GM12878 (cell line): ENCODE measurements at regions not wholly inside any gene's neighbourhood (a gene's known extent, or its start where the extent isn't known, plus 50 kb on each side); places are given as distances from the start of the nearest gene placed in this dataset.

Experiments used
- ATAC-seq: fragments of 200-7000 bp; cut with Tn5 transposase; 3 replicates; pipeline ENCODE4 v1.9.1; 2020; ENCODE audit warnings: mild to moderate bottlenecking, moderate library complexity
- BruUV-seq: library from RNA; stranded (reverse); fragments of 400-500 nt; replicated peaks from 2 replicates; lab custom pipeline; 2021; lab: Mats Ljungman, UMichigan
- CTCF ChIA-PET: fragments of 300-600 bp; sonication (Branson Sonifier 250); formaldehyde crosslinking; extraction: SDS; loops from one replicate; lab custom pipeline; 2021; ENCODE audit warnings: inconsistent platforms; lab: Yijun Ruan, JAX
- POLR2A ChIA-PET: fragments of 350-600 bp; formaldehyde crosslinking; extraction: SDS; loops from one replicate; lab custom pipeline; 2021; ENCODE audit warnings: inconsistent platforms; lab: Charles Lee
- RAD21 ChIA-PET: fragments of 300-600 bp; sonication (Branson Sonifier 250); formaldehyde crosslinking; loops from one replicate; lab custom pipeline; 2023; ENCODE audit warnings: antibody characterized with exemption; ENCODE audit not compliant: unreplicated experiment; lab: Charles Lee
- SMC1A ChIA-PET: fragments of 300-600 bp; sonication (Branson Sonifier 250); formaldehyde crosslinking; loops from one replicate; lab custom pipeline; 2023; ENCODE audit not compliant: unreplicated experiment, uncharacterized antibody; lab: Charles Lee
- DNase-seq: peaks from one replicate; pipeline ENCODE4 v3.0.0-alpha.2; 2011; ENCODE audit warnings: low read depth, low spot score
- FAIRE-seq: peaks from 3 replicates; lab custom pipeline; 2011; peaks lifted over from hg19 to GRCh38; lab: Jason Lieb, UNC
- H2AFZ ChIP-seq: 2 replicates; pipeline ENCODE4 v1.6.0; 2011; ENCODE audit warnings: low read depth, low read length, control low read depth; ENCODE audit not compliant: control insufficient read depth
- H3K27ac ChIP-seq: 2 replicates; pipeline ENCODE4 v1.5.1; 2011; ENCODE audit warnings: control low read depth; ENCODE audit not compliant: control insufficient read depth, insufficient read depth
- H3K27me3 ChIP-seq, 2 experiments: replicated peaks in 1 of 2; 2 replicates each; pipeline versions ENCODE4 v1.6.0 to v1.6.1; 2011; ENCODE audit warnings: low read length in 1 of 2; ENCODE audit not compliant: control insufficient read depth in 2 of 2, insufficient read depth in 2 of 2
- H3K36me3 ChIP-seq, 2 experiments: 2 replicates each; pipeline ENCODE4 v1.5.1; 2011; ENCODE audit warnings: low read length in 1 of 2; ENCODE audit not compliant: control insufficient read depth in 2 of 2, insufficient read depth in 2 of 2
- H3K4me1 ChIP-seq: 2 replicates; pipeline ENCODE4 v1.6.1; 2011; ENCODE audit warnings: mild to moderate bottlenecking, low read length, moderate library complexity, mixed read lengths; ENCODE audit not compliant: control insufficient read depth, insufficient read depth
- H3K4me2 ChIP-seq: 2 replicates; pipeline ENCODE4 v1.6.0; 2011; ENCODE audit warnings: control low read depth; ENCODE audit not compliant: control insufficient read depth, insufficient read depth
- H3K4me3 ChIP-seq: fragments of 200-600 bp; sonication (generic); 2 replicates; pipeline ENCODE4 v1.5.1; 2016
- H3K79me2 ChIP-seq: 2 replicates; pipeline ENCODE4 v1.6.0; 2011; ENCODE audit warnings: low read length; ENCODE audit not compliant: control insufficient read depth, insufficient read depth
- H3K9ac ChIP-seq: 2 replicates; pipeline ENCODE4 v1.8.0; 2011; ENCODE audit warnings: low read length, control low read depth, mixed read lengths; ENCODE audit not compliant: control insufficient read depth, insufficient read depth
- H3K9me3 ChIP-seq: replicated peaks from 3 replicates; pipeline ENCODE4 v1.5.1; 2011; ENCODE audit warnings: mild to moderate bottlenecking, low read length; ENCODE audit not compliant: control insufficient read depth, insufficient read depth
- H4K20me1 ChIP-seq: 2 replicates; pipeline ENCODE4 v1.6.0; 2011; ENCODE audit not compliant: control insufficient read depth, insufficient read depth
- BMI1 ChIP-seq: fragments of 450-650 bp; IDR thresholded peaks from 2 replicates; pipeline ENCODE4 v1.6.1; 2016; ENCODE audit warnings: mild to moderate bottlenecking, moderate library complexity, borderline replicate concordance
- CHD2 ChIP-seq: IDR thresholded peaks from 2 replicates; pipeline ENCODE4 v1.6.1; 2011; ENCODE audit warnings: low read depth, low read length, improper control_type of control experiment, borderline replicate concordance
- ETV6 ChIP-seq, 2 experiments: fragments of 450-650 bp in 1 of 2; IDR thresholded peaks in 1 of 2; conservative IDR thresholded peaks in 1 of 2; 2 replicates each; pipeline ENCODE4 v1.6.1; 2014; ENCODE audit warnings: antibody characterized with exemption in 1 of 2, borderline replicate concordance in 1 of 2, low read depth in 1 of 2, mild to moderate bottlenecking in 1 of 2, moderate library complexity in 1 of 2
- KAT2A ChIP-seq: conservative IDR thresholded peaks from 2 replicates; pipeline ENCODE4 v1.6.1; 2011; ENCODE audit warnings: low read depth, low read length; ENCODE audit not compliant: control insufficient read depth
- LARP7 ChIP-seq: fragments of 450-650 bp; IDR thresholded peaks from 2 replicates; pipeline ENCODE4 v1.6.1; 2017; ENCODE audit warnings: mild to moderate bottlenecking
- MYB ChIP-seq: fragments of 150-350 bp; IDR thresholded peaks from 2 replicates; pipeline ENCODE4 v1.6.1; 2014; ENCODE audit warnings: mild to moderate bottlenecking, low read depth, low read length, borderline replicate concordance
- NFYB ChIP-seq: IDR thresholded peaks from 2 replicates; pipeline ENCODE4 v1.6.1; 2011; ENCODE audit warnings: low read depth, mild to moderate bottlenecking, low read length, improper control_type of control experiment, moderate library complexity; ENCODE audit not compliant: insufficient read depth
- RAD21 ChIP-seq: IDR thresholded peaks from 2 replicates; pipeline ENCODE4 v1.6.1; 2011; ENCODE audit warnings: mild to moderate bottlenecking, low read depth, low read length, moderate library complexity; ENCODE audit not compliant: insufficient read depth
- SIX5 ChIP-seq: IDR thresholded peaks from 2 replicates; pipeline ENCODE4 v1.6.1; 2011; ENCODE audit warnings: mild to moderate bottlenecking, low read depth, low read length, moderate library complexity; ENCODE audit not compliant: severe bottlenecking
- WRNIP1 ChIP-seq: IDR thresholded peaks from 2 replicates; pipeline ENCODE4 v1.6.1; 2011; ENCODE audit warnings: low read depth, low read length, improper control_type of control experiment, borderline replicate concordance
- ZBED1 ChIP-seq: IDR thresholded peaks from 2 replicates; pipeline ENCODE4 v1.6.1; 2016; ENCODE audit warnings: borderline replicate concordance
- ZNF384 ChIP-seq: IDR thresholded peaks from 2 replicates; pipeline ENCODE4 v1.6.1; 2012; ENCODE audit warnings: low read depth, mild to moderate bottlenecking, low read length, improper control_type of control experiment, borderline replicate concordance
- in situ Hi-C: fragments of 300-500 bp; cut with MboI; formaldehyde crosslinking; loops from 9 replicates; pipeline ENCODE4 v1.14.3; 2018; ENCODE audit warnings: mixed read lengths
- intact Hi-C: fragments of 100-400 bp; cut with micrococcal nuclease; formaldehyde crosslinking; loops from one replicate; pipeline ENCODE4 v1.14.2; 2022; ENCODE audit not compliant: unreplicated experiment
- TF ChIP-seq, protein P1 (sequence below): IDR thresholded peaks from 2 replicates; pipeline ENCODE4 v1.6.1; 2011; ENCODE audit warnings: borderline replicate concordance, low read depth, mild to moderate bottlenecking, moderate library complexity, mixed read lengths, low read length; ENCODE audit not compliant: insufficient read depth; ENCODE audit errors: extremely low read length
- TF ChIP-seq, protein P2 (sequence below): fragments of 450-650 bp; IDR thresholded peaks from 2 replicates; pipeline ENCODE4 v1.6.1; 2018; ENCODE audit warnings: mild to moderate bottlenecking, low read depth, moderate library complexity; ENCODE audit not compliant: partially characterized antibody
- TF ChIP-seq, protein P3 (sequence below): fragments of 450-650 bp; IDR thresholded peaks from 2 replicates; pipeline ENCODE4 v1.6.1; 2016; ENCODE audit warnings: mild to moderate bottlenecking, moderate library complexity, borderline replicate concordance
- TF ChIP-seq, protein P4 (sequence below): fragments of 450-650 bp; conservative IDR thresholded peaks from 2 replicates; pipeline ENCODE4 v1.6.1; 2017; ENCODE audit warnings: mild to moderate bottlenecking, moderate library complexity

DNA sequence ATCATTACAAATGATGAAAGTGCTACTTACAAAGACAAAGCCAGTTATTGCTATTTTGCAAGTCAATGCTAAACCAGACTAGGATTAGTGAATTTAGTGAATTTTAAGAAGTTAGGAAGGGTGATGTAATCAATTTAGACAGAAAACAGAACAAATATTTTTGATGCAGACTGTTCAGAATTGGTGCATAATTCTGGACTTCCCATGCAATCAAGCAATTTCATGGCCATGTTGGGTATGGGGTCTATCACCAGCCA is 85.4 kb downstream of the CH25H start:
- DNase-seq = no peak
- intact Hi-C loops = no loop called here
- H3K27ac ChIP-seq = no peak overlapping the region
- no peaks in the 10 kb centered on the region for H3K4me1 ChIP-seq
- SMC1A ChIA-PET = no interaction called here
- no TSS peak for BruUV-seq
- POLR2A ChIA-PET = no interaction called here
- no peaks in the 10 kb centered on the region for H4K20me1 ChIP-seq
- no peak for FAIRE-seq
- no peak overlapping the region for H3K4me2 ChIP-seq
- no peaks in the 10 kb centered on the region for H3K36me3 ChIP-seq
- no peak overlapping the region for H2AFZ ChIP-seq
- H3K4me3 ChIP-seq = no peak overlapping the region
- no peaks in the 10 kb centered on the region for H3K9me3 ChIP-seq
- RAD21 ChIA-PET = no interaction called here
- in situ Hi-C loops = no loop called here
- H3K9ac ChIP-seq = no peak overlapping the region
- no peaks in the 10 kb centered on the region for H3K27me3 ChIP-seq
- CTCF ChIA-PET = no interaction called here
- ATAC-seq = no peak
- H3K79me2 ChIP-seq = no peaks in the 10 kb centered on the region
- TF ChIP-seq LARP7 (no peak), KAT2A (no peak), NFYB (no peak), CHD2 (no peak), ETV6 (conservative IDR thresholded peaks at IDR 0.05 in 1 of 2, IDR thresholded peaks at IDR 0.05 in 1 of 2; ENCODE audit: borderline replicate concordance in 1 of 2, low read depth in 1 of 2) (no peak), ZBED1 (no peak), MYB (no peak), RAD21 (no peak), SIX5 (no peak), WRNIP1 (no peak), ZNF384 (no peak), BMI1 (no peak)
- TF ChIP-seq, protein P1, sequence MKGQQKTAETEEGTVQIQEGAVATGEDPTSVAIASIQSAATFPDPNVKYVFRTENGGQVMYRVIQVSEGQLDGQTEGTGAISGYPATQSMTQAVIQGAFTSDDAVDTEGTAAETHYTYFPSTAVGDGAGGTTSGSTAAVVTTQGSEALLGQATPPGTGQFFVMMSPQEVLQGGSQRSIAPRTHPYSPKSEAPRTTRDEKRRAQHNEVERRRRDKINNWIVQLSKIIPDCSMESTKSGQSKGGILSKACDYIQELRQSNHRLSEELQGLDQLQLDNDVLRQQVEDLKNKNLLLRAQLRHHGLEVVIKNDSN = no peak
- TF ChIP-seq, protein P2, sequence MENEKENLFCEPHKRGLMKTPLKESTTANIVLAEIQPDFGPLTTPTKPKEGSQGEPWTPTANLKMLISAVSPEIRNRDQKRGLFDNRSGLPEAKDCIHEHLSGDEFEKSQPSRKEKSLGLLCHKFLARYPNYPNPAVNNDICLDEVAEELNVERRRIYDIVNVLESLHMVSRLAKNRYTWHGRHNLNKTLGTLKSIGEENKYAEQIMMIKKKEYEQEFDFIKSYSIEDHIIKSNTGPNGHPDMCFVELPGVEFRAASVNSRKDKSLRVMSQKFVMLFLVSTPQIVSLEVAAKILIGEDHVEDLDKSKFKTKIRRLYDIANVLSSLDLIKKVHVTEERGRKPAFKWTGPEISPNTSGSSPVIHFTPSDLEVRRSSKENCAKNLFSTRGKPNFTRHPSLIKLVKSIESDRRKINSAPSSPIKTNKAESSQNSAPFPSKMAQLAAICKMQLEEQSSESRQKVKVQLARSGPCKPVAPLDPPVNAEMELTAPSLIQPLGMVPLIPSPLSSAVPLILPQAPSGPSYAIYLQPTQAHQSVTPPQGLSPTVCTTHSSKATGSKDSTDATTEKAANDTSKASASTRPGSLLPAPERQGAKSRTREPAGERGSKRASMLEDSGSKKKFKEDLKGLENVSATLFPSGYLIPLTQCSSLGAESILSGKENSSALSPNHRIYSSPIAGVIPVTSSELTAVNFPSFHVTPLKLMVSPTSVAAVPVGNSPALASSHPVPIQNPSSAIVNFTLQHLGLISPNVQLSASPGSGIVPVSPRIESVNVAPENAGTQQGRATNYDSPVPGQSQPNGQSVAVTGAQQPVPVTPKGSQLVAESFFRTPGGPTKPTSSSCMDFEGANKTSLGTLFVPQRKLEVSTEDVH = no peak
- TF ChIP-seq, protein P3, sequence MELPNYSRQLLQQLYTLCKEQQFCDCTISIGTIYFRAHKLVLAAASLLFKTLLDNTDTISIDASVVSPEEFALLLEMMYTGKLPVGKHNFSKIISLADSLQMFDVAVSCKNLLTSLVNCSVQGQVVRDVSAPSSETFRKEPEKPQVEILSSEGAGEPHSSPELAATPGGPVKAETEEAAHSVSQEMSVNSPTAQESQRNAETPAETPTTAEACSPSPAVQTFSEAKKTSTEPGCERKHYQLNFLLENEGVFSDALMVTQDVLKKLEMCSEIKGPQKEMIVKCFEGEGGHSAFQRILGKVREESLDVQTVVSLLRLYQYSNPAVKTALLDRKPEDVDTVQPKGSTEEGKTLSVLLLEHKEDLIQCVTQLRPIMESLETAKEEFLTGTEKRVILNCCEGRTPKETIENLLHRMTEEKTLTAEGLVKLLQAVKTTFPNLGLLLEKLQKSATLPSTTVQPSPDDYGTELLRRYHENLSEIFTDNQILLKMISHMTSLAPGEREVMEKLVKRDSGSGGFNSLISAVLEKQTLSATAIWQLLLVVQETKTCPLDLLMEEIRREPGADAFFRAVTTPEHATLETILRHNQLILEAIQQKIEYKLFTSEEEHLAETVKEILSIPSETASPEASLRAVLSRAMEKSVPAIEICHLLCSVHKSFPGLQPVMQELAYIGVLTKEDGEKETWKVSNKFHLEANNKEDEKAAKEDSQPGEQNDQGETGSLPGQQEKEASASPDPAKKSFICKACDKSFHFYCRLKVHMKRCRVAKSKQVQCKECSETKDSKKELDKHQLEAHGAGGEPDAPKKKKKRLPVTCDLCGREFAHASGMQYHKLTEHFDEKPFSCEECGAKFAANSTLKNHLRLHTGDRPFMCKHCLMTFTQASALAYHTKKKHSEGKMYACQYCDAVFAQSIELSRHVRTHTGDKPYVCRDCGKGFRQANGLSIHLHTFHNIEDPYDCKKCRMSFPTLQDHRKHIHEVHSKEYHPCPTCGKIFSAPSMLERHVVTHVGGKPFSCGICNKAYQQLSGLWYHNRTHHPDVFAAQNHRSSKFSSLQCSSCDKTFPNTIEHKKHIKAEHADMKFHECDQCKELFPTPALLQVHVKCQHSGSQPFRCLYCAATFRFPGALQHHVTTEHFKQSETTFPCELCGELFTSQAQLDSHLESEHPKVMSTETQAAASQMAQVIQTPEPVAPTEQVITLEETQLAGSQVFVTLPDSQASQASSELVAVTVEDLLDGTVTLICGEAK = no peak
- TF ChIP-seq, protein P4, sequence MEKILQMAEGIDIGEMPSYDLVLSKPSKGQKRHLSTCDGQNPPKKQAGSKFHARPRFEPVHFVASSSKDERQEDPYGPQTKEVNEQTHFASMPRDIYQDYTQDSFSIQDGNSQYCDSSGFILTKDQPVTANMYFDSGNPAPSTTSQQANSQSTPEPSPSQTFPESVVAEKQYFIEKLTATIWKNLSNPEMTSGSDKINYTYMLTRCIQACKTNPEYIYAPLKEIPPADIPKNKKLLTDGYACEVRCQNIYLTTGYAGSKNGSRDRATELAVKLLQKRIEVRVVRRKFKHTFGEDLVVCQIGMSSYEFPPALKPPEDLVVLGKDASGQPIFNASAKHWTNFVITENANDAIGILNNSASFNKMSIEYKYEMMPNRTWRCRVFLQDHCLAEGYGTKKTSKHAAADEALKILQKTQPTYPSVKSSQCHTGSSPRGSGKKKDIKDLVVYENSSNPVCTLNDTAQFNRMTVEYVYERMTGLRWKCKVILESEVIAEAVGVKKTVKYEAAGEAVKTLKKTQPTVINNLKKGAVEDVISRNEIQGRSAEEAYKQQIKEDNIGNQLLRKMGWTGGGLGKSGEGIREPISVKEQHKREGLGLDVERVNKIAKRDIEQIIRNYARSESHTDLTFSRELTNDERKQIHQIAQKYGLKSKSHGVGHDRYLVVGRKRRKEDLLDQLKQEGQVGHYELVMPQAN = no peak
